ENCODE measurements at regions not wholly inside any gene's neighbourhood (a gene's known extent, or its start where the extent isn't known, plus 50 kb on each side); places are given as distances from the start of the nearest gene placed in this dataset.
"Not testable (repeated sequence)": the region's sequence is repeated elsewhere in the genome, so short reads cannot be mapped to it uniquely, and the experiment has no call there.

- BruUV-seq (replicated peaks); H2AFZ ChIP-seq (ENCODE audit: low read depth, low read length); H3K4me1 ChIP-seq (replicated peaks in 1 of 2; ENCODE audit: control insufficient read depth in 2 of 2, insufficient read depth in 2 of 2, low read length in 2 of 2); ATAC-seq; H3K27me3 ChIP-seq (ENCODE audit: control insufficient read depth in 2 of 2, insufficient read depth in 2 of 2, low read length in 2 of 2); H3K9me3 ChIP-seq (replicated peaks; ENCODE audit: control insufficient read depth, insufficient read depth, low read depth, low read length); H3K27ac ChIP-seq (ENCODE audit: extremely low read depth, low read depth, low read length); H3K79me2 ChIP-seq (ENCODE audit: control insufficient read depth, insufficient read depth, low read length); H4K20me1 ChIP-seq (replicated peaks; ENCODE audit: control insufficient read depth, insufficient read depth, low read length); H3K4me3 ChIP-seq; intact Hi-C loops (cut with micrococcal nuclease); FAIRE-seq; H3K36me3 ChIP-seq (ENCODE audit: control insufficient read depth, insufficient read depth, low read length); H3K9me1 ChIP-seq (ENCODE audit: control insufficient read depth, insufficient read depth, low read length); POLR2A ChIA-PET; H3K9ac ChIP-seq (ENCODE audit: insufficient read depth in 1 of 2, low read depth in 2 of 2, low read length in 2 of 2); CTCF ChIA-PET (ENCODE audit: low intra/inter-chr PET ratio); H3K4me2 ChIP-seq (ENCODE audit: insufficient read depth, low read length); in situ Hi-C loops (cut with MboI): not testable (repeated sequence)
- peak in 1 of 4 experiments; percentile 10 for DNase-seq (ENCODE audit: extremely low read depth in 1 of 4, low spot score in 3 of 4)
- WGBS (ENCODE audit: insufficient coverage, low coverage, missing lambda C conversion rate) = no CpG with 5 or more reads among the region's 9 CpGs
- TF ChIP-seq CTCF (IDR thresholded peaks at IDR 0.05 in 2 of 3, conservative IDR thresholded peaks at IDR 0.05 in 1 of 3; ENCODE audit: insufficient read depth in 2 of 3, low read depth in 1 of 3, low read length in 3 of 3) = 0 out of 6 replicates have a peak, but pooled peaks of 1 of the 3 experiments have one; percentile 1
These were observed 246.6 kb upstream of the TP53TG3 start for GRCh38 chr16:32922578-32922977.

GRCh38 chr16:32915346-32915745 is 239.4 kb upstream of the TP53TG3 start:
- BruUV-seq (replicated peaks); H3K4me2 ChIP-seq (ENCODE audit: insufficient read depth, low read length); H3K79me2 ChIP-seq (ENCODE audit: control insufficient read depth, insufficient read depth, low read length); H3K4me1 ChIP-seq (replicated peaks in 1 of 2; ENCODE audit: control insufficient read depth in 2 of 2, insufficient read depth in 2 of 2, low read length in 2 of 2); H3K27me3 ChIP-seq (ENCODE audit: control insufficient read depth in 2 of 2, insufficient read depth in 2 of 2, low read length in 2 of 2); in situ Hi-C loops (cut with MboI); H3K4me3 ChIP-seq; H2AFZ ChIP-seq (ENCODE audit: low read depth, low read length); FAIRE-seq; H3K9me3 ChIP-seq (replicated peaks; ENCODE audit: control insufficient read depth, insufficient read depth, low read depth, low read length); H3K36me3 ChIP-seq (ENCODE audit: control insufficient read depth, insufficient read depth, low read length); H3K9ac ChIP-seq (ENCODE audit: insufficient read depth in 1 of 2, low read depth in 2 of 2, low read length in 2 of 2); intact Hi-C loops (cut with micrococcal nuclease); H3K9me1 ChIP-seq (ENCODE audit: control insufficient read depth, insufficient read depth, low read length); CTCF ChIA-PET (ENCODE audit: low intra/inter-chr PET ratio); H3K27ac ChIP-seq (ENCODE audit: extremely low read depth, low read depth, low read length); H4K20me1 ChIP-seq (replicated peaks; ENCODE audit: control insufficient read depth, insufficient read depth, low read length); ATAC-seq; POLR2A ChIA-PET; DNase-seq (ENCODE audit: extremely low read depth in 1 of 4, low spot score in 3 of 4): not testable (repeated sequence)
- no CpG with 5 or more reads among the region's 15 CpGs for WGBS (ENCODE audit: insufficient coverage, low coverage, missing lambda C conversion rate)
- 0 out of 4 replicates have a peak, but pooled peaks of 1 of the 2 experiments have one; percentile 6 for TF ChIP-seq RAD21 (CRISPR knock-in tag; conservative IDR thresholded peaks at IDR 0.05 in 1 of 2, IDR thresholded peaks at IDR 0.05 in 1 of 2)

Measured in K562 (cell line).